Stimulated activated naive CD8-positive, alpha-beta T cell treated with anti-CD3 and anti-CD28 coated beads, Interleukin-15, Interleukin-2, amounts not matched to agents 100 ng/mL and 50 ng/mL, for 24 hours (primary cell): ENCODE measurements at regions not wholly inside any gene's neighbourhood (a gene's known extent, or its start where the extent isn't known, plus 50 kb on each side); places are given as distances from the start of the nearest gene placed in this dataset.

Experiments
- H3K27ac Mint-ChIP-seq: one replicate; pipeline ENCODE4 v1.8.0; 2021; ENCODE audit warnings: mild to moderate bottlenecking, mixed read lengths
- H3K27me3 Mint-ChIP-seq: one replicate; pipeline ENCODE4 v1.8.0; 2021; ENCODE audit warnings: mixed read lengths
- H3K36me3 Mint-ChIP-seq: one replicate; pipeline ENCODE4 v1.8.0; 2021; ENCODE audit warnings: low read depth, mixed read lengths
- H3K4me1 Mint-ChIP-seq: one replicate; pipeline ENCODE4 v1.8.0; 2021; ENCODE audit warnings: low read depth, mixed read lengths
- H3K4me3 Mint-ChIP-seq: one replicate; pipeline ENCODE4 v1.8.0; 2021; ENCODE audit warnings: mild to moderate bottlenecking, mixed read lengths
- H3K9me3 Mint-ChIP-seq: one replicate; pipeline ENCODE4 v1.8.0; 2021; ENCODE audit warnings: mixed read lengths

DNA sequence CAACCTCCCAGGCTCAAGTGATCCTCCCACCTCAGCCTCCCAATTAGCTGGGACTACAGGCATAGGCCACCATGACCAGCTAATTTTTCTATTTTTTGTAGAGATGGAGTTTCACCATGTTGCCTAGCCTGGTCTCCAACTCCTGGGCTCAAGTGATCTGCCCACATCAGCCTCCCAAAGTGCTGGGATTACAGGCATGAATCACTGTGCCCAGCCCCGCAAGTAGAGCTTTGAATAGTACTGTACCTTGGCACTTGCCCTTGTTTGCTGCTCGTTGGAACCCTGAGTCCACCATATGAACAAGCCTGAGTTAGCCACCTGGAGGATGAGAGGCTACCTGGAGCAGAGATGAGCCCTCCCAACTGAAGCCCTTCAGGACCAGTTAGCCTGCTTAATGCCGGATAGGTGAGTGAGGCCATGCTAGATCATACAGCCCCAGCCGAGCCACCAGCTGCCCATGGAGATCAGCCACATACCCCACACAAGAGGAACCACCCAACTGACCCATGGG, 267.9 kb downstream of the SHQ1 start:
- Mint-ChIP-seq H3K4me3 (no peak overlapping the region), H3K27ac (no peak overlapping the region), H3K4me1 (peaks cover 20% of the 10 kb centered on the region)

DNA sequence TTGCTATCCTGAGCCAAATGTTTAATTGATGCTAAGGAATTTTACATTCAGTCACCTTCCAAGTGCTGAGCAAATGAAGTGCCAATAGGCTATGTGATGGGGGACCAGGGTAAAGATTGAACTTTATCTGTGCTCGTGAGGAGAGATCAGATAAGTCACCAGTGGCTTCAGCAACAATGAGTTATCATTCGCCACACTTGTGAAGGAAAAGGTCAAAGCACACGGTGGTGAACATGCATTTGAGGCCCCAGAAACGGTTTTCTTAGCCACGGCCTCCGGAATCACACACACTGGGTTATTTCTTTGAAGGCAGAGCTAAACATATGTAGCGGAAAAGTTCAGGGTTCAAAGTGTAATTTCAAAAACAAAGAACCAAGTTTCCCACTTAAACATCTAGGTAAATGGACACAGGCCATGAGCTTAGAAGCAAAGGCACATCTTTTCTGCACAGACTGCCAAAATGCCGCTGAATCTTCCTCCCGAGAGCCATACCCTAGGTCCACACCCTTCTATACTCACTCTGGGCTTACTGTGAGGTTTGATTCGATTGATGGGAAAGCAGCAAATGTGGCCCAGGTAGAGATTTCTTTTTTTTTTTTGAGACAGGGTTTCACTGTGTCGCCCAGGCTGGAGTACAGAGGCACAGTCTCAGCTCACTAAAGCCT, 268.5 kb downstream of the SHQ1 start:
- Mint-ChIP-seq H3K4me1 (peaks cover 14% of the 10 kb centered on the region), H3K4me3 (no peak overlapping the region), H3K27ac (no peak overlapping the region), H3K9me3 (no peaks in the 10 kb centered on the region), H3K36me3 (no peaks in the 10 kb centered on the region), H3K27me3 (peaks cover 3% of the 10 kb centered on the region)

More for the DNA sequence above, 267.9 kb downstream of the SHQ1 start:
- H3K9me3 Mint-ChIP-seq = no peaks in the 10 kb centered on the region
- peaks cover 3% of the 10 kb centered on the region for H3K27me3 Mint-ChIP-seq
- no peaks in the 10 kb centered on the region for H3K36me3 Mint-ChIP-seq

DNA sequence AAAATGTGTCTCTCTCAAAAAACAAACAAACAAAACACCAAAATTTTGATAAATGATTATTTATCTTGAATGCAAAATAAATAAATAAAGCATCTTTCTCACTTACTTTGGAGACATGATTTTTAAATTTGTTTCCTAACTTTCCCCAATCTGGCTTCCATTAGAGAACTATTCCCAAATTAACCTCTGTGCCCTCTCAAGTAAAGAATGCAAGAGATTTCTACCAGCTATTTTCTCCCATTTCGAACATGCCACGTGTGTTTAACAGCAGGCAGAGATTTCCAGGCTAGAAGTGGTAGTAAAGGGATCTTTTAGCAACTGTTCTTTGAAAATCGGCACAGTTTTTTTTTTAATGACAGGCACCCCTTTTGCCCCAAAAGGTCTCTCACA, 269.1 kb downstream of the SHQ1 start:
- H3K27ac Mint-ChIP-seq = no peak overlapping the region
- peaks cover 3% of the 10 kb centered on the region for H3K27me3 Mint-ChIP-seq
- H3K4me1 Mint-ChIP-seq = peaks cover 14% of the 10 kb centered on the region
- no peaks in the 10 kb centered on the region for H3K36me3 Mint-ChIP-seq
- no peaks in the 10 kb centered on the region for H3K9me3 Mint-ChIP-seq
- H3K4me3 Mint-ChIP-seq = no peak overlapping the region

DNA sequence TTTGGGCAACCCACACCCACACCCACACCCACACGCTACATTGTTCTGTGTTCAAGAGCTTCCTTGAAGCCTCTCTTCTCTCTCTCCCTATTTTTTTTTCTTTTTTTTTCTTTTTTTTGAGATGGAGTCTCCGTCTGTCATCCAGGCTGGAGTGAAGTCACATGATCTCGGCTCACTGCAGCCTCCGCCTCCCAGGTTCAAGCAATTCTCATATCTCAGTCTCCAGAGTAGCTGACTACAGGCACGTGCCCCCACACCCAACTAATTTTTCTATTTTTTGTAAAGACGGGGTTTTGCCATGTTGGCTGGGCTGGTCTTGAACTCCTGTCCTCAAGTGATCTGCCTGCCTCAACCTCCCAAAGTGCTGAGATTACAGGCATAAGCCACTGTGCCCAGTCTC, 271.1 kb downstream of the SHQ1 start:
- H3K27me3 Mint-ChIP-seq = no peaks in the 10 kb centered on the region
- peaks cover 7% of the 10 kb centered on the region for H3K4me1 Mint-ChIP-seq
- H3K36me3 Mint-ChIP-seq = no peaks in the 10 kb centered on the region
- no peak overlapping the region for H3K27ac Mint-ChIP-seq
- no peak overlapping the region for H3K4me3 Mint-ChIP-seq
- no peaks in the 10 kb centered on the region for H3K9me3 Mint-ChIP-seq

DNA sequence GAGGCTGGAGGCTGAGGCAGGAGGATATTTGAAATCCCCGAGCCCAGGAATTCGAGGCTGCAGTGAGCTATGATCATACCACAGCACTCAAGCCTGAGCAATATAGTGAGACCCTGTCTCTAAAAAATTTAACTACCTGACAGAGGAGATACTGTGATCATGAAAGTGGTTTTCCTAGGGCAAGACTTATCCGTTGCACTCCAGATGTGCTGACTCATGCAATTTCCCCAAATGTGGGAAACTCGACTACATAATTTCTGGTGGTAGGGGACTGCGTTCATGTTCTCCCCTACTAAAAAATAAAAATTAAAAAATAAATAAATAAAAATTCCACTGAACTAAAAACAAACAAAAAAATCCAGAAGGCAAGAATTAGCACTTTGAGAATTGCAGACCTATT, 271.7 kb downstream of the SHQ1 start:
- Mint-ChIP-seq H3K4me3 (no peak overlapping the region), H3K4me1 (peaks cover 7% of the 10 kb centered on the region), H3K27me3 (no peaks in the 10 kb centered on the region), H3K9me3 (no peaks in the 10 kb centered on the region), H3K36me3 (no peaks in the 10 kb centered on the region), H3K27ac (no peak overlapping the region)

DNA sequence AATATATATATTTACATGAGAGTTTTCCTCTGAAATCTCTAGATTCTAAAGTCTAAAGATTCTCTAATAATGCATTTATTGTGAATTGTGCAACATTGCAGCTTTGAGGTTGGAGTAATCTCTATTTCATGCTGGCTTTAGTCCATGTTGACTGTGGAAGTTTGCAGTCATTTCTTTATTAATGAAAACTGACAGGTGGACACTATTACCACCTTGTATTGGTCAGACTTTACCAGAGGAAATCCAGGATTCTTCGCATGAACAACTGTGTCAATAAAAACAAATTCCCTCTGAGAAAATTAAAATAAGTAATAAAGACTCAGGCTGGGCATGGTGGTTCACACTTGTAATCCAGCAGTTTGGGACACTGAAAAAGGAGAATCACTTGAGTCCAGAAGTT, 274.1 kb downstream of the SHQ1 start:
- no peak overlapping the region for H3K4me3 Mint-ChIP-seq
- H3K36me3 Mint-ChIP-seq = no peaks in the 10 kb centered on the region
- H3K27ac Mint-ChIP-seq = no peak overlapping the region
- H3K4me1 Mint-ChIP-seq = peaks cover under 1% of the 10 kb centered on the region
- H3K9me3 Mint-ChIP-seq = no peaks in the 10 kb centered on the region
- H3K27me3 Mint-ChIP-seq = no peaks in the 10 kb centered on the region

DNA sequence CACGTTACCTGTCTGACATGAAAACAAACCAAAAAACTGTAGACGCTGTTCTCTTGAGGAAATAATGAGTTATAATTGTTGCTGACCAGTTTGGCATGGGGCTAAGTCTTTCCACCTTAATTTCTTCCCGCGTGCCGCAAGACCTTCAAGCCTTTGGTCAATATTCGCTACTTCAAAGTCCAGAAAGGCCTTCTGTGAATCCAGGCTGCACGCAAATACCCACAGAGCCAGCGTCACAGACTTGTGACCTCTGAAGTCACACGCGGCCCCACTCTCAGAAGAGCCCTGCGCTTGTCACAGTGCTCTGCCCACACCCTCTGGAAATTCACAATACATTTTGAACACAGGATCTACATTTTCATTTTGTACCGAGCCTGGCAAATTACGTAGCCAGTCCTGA, 275.2 kb downstream of the SHQ1 start:
- H3K27me3 Mint-ChIP-seq = no peaks in the 10 kb centered on the region
- no peak overlapping the region for H3K4me3 Mint-ChIP-seq
- no peaks in the 10 kb centered on the region for H3K36me3 Mint-ChIP-seq

DNA sequence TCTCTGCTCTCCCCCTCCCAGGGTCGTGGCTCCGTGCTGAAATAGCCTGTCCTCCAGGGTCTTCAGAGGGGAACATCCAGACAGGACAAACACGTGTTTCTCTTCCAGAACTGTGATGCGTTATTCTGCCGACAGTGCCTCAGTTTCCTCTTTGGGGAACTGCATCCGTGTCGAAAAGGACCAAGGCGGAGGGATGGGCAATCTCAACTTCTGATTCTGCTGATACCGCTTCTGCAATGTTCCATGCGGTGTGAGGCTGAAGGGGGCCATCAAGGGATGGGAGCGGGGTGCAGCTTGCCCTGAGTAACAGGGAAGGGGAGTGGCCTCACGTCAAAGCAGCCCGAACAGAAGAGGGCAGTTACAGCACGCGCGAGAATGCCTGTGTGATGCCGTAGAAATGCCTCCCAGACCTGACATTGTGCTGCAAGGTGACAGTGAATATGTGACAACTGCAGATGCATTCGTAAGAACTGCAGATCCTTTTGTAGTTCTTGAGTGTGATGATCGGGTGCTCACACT, 275.7 kb downstream of the SHQ1 start:
- H3K36me3 Mint-ChIP-seq = no peaks in the 10 kb centered on the region
- no peak overlapping the region for H3K27ac Mint-ChIP-seq
- H3K4me1 Mint-ChIP-seq = no peaks in the 10 kb centered on the region
- H3K27me3 Mint-ChIP-seq = no peaks in the 10 kb centered on the region
- H3K4me3 Mint-ChIP-seq = no peak overlapping the region
- no peaks in the 10 kb centered on the region for H3K9me3 Mint-ChIP-seq

More for the DNA sequence above, 275.2 kb downstream of the SHQ1 start:
- no peak overlapping the region for H3K27ac Mint-ChIP-seq
- H3K4me1 Mint-ChIP-seq = no peaks in the 10 kb centered on the region
- no peaks in the 10 kb centered on the region for H3K9me3 Mint-ChIP-seq

DNA sequence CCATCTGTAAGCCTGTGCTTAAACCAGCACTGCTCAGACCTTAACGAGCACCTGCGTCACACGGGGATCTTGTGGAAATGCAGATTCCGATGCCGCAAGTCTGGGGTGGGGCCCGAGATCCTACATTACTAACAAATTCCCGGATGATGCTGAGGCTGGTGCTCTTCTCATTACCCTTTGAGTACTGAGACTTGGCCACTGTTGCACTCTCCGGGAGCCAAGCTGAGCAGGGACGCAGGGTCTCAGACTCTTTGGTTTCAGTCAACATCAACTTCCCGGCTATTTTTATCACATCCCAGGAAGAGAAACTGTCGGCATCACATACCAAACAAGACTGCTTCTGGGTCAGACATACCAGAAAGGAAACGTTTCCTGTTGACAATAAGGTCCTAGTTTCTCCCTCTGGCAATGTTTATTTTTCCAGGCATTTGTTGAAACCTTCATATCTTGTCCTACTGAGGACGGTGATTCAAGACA, 276.6 kb downstream of the SHQ1 start:
- no peak overlapping the region for H3K4me3 Mint-ChIP-seq
- H3K4me1 Mint-ChIP-seq = no peaks in the 10 kb centered on the region
- H3K36me3 Mint-ChIP-seq = no peaks in the 10 kb centered on the region
- H3K27me3 Mint-ChIP-seq = no peaks in the 10 kb centered on the region
- H3K9me3 Mint-ChIP-seq = no peaks in the 10 kb centered on the region
- H3K27ac Mint-ChIP-seq = no peak overlapping the region

DNA sequence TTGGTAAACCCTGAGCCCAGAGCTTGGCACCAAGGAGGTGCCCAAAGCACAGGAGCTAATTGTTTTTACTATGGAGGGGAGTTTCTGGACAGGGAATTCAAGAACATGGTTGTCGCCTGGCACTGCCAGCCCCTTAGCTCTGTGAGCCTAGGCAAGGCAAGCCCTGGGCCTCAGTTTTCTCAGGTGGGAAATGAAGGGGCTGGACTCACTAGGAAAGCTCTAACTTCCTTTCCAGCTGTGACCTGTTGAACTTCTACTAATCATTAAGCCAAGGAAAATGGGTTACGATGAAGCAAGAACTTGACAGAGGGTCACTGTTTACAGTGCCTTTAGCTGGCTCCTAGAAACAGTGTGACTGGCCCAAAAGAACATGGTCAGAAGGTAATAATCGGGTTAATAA, 277.2 kb downstream of the SHQ1 start:
- Mint-ChIP-seq H3K27me3 (no peaks in the 10 kb centered on the region), H3K27ac (no peak overlapping the region), H3K4me3 (no peak overlapping the region), H3K36me3 (no peaks in the 10 kb centered on the region), H3K9me3 (no peaks in the 10 kb centered on the region), H3K4me1 (no peaks in the 10 kb centered on the region)

DNA sequence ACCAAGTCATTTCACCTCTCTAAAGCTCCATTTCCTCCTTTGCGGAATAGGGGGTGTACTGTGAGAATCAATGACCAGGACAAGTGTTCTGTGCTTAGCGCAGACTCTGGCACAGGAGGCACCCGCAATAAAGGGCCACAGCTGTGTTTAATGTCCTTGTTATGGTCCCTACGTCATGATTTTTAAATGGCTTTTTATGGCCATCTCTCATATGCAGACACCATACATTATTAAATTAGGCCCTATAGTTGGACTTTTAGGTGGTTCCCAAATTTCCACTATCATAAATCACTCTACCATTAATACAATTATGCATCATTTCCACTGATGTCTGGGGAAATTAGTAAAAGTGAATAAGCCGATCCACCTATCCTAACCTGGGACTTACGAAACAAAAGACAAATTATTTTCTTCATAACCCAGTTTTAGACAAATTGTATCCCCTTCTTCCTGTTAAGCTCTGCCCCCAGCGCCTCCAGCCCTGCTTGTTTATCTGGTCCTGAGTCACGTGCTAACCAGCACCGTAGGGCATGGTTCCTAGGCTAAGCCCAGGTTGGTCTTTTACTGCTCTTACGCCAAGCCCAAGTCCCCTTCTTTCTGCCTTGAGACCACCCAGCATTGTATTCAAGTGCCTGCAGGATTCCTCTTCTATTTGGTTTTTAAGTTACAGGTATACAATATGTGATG, 278.3 kb downstream of the SHQ1 start:
- no peaks in the 10 kb centered on the region for H3K4me1 Mint-ChIP-seq
- H3K9me3 Mint-ChIP-seq = no peaks in the 10 kb centered on the region
- no peak overlapping the region for H3K27ac Mint-ChIP-seq
- no peak overlapping the region for H3K4me3 Mint-ChIP-seq
- H3K36me3 Mint-ChIP-seq = no peaks in the 10 kb centered on the region
- no peaks in the 10 kb centered on the region for H3K27me3 Mint-ChIP-seq

DNA sequence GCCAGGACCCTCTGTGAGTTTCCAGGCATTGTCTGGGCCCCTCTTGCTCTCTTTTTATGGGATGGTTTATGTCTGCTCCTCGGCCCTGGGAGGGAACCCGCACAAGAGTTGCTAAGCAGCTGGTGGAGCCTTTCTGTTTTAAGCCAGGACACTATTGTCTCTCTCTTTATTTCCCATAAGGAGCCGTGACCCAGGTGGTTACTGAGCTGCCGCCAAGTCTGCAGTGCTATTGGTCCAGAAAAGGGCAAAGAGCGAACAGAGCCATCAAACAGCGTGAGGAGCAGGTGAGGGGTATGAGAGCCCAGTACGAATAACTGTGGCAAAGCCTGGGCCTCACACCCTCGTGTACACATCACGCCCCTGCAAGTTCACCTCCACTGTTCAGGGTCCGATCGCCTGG, 280.2 kb downstream of the SHQ1 start:
- H3K27me3 Mint-ChIP-seq = no peaks in the 10 kb centered on the region
- no peak overlapping the region for H3K4me3 Mint-ChIP-seq
- no peaks in the 10 kb centered on the region for H3K4me1 Mint-ChIP-seq

DNA sequence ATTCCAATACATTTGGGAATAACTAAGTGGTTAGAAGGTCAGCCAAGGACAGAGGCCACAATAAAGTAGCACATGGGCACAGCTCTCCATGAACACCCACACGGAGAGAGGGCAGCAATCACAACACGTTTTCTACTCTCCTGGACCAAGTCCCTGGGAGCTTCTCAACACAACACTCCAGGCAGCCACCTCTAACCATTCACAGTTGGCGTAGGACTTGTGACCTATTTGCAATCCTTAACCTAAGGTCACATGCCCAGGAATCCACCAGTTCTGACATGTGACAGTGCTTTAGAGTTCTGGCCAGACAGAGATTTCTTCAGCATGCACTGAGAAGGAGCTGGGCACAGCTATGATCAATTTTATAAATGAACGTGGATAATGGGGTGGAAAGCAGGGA, 280.8 kb downstream of the SHQ1 start:
- Mint-ChIP-seq H3K36me3 (no peaks in the 10 kb centered on the region), H3K27me3 (no peaks in the 10 kb centered on the region), H3K4me3 (no peak overlapping the region), H3K27ac (no peak overlapping the region), H3K4me1 (no peaks in the 10 kb centered on the region), H3K9me3 (no peaks in the 10 kb centered on the region)

More for the DNA sequence above, 280.2 kb downstream of the SHQ1 start:
- H3K27ac Mint-ChIP-seq = no peak overlapping the region
- no peaks in the 10 kb centered on the region for H3K36me3 Mint-ChIP-seq
- H3K9me3 Mint-ChIP-seq = no peaks in the 10 kb centered on the region

DNA sequence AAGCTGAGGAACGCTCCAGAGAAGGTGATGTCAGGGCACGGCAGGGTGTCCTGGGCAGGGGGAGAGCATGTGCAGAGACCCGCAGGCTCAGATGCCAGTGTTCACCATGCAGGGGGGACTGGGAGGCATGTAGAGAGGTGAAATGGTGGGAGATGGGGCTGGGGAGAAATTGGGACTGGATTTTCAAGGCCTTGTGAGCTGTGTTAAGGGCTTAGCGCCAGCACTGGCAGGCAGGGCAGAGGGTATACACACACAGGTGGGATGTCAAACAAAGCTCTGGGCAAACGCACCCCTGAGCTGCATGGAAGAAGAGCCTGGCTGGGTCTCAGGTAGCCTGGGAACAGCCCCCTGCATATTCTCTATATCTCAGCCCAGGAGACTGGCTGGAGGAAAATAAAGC, 282.7 kb downstream of the SHQ1 start:
- Mint-ChIP-seq H3K27me3 (no peaks in the 10 kb centered on the region), H3K4me1 (no peaks in the 10 kb centered on the region), H3K36me3 (no peaks in the 10 kb centered on the region), H3K4me3 (no peak overlapping the region), H3K9me3 (no peaks in the 10 kb centered on the region), H3K27ac (no peak overlapping the region)

DNA sequence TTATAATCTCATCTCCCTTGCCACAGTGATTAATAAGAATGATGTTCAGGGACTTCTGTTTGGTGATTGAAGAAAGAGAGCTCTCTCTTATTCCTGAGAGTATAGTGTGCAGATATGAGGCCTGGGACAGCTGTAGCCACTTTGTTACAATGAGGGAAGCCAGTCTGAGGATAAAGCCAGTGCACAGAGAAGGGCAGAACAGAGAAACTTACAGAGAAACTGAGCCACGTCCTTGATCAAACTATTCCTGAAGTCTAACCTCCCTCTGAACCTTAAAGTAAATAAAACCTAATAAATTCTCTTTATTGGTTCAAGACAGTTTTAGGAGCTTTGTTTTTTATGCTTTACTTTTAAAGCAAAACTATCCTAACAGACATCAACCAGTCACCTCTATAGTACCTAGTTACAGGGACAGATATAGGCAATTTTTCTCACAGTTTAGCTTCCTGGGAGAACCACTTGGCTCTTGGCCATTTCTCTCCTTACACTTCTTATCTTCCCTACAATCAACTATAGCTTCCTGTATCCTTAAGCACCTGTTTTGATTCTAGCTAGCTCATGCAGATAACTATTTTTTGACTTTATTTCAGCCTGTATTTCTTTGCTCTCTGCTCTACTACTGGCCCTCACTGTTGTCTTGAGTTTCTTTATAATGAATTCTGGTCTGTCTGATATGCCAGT, 284.4 kb downstream of the SHQ1 start:
- H3K4me1 Mint-ChIP-seq = no peaks in the 10 kb centered on the region
- H3K27ac Mint-ChIP-seq = no peak overlapping the region
- H3K4me3 Mint-ChIP-seq = no peak overlapping the region
- no peaks in the 10 kb centered on the region for H3K27me3 Mint-ChIP-seq
- H3K9me3 Mint-ChIP-seq = no peaks in the 10 kb centered on the region
- H3K36me3 Mint-ChIP-seq = no peaks in the 10 kb centered on the region
